ENCODE measurements at regions not wholly inside any gene's neighbourhood (a gene's known extent, or its start where the extent isn't known, plus 50 kb on each side); places are given as distances from the start of the nearest gene placed in this dataset.
A peak's percentile ranks its signal among the peaks of the same experiment; 100 is the strongest.
"Not testable (repeated sequence)": the region's sequence is repeated elsewhere in the genome, so short reads cannot be mapped to it uniquely, and the experiment has no call there.

- DNase-seq: no peak
Observed at GRCh38 chr9:15032860-15033259, 122.6 kb upstream of the FREM1 start.

GRCh38 chr9:15021146-15021545 lies 110.9 kb upstream of the FREM1 start:
- DNase-seq: no peak

- no peak for DNase-seq
Observed at GRCh38 chr9:15018096-15018637, 107.9 kb upstream of the FREM1 start.

GRCh38 chr9:15010581-15010980 lies 100.4 kb upstream of the FREM1 start:
- DNase-seq: no peak

GRCh38 chr9:15007698-15008097 lies 97.5 kb upstream of the FREM1 start:
- no peak for DNase-seq

- no peak for DNase-seq
Observed at GRCh38 chr9:14994738-14995137, 84.5 kb upstream of the FREM1 start.

- no peak for DNase-seq
Observed at GRCh38 chr9:14993901-14994554, 83.8 kb upstream of the FREM1 start.

GRCh38 chr9:14993061-14993800 lies 83.0 kb upstream of the FREM1 start:
- peak; percentile 95 for DNase-seq

- DNase-seq: peak; percentile 47
Observed at GRCh38 chr9:14992516-14992915, 82.3 kb upstream of the FREM1 start.

- DNase-seq: no peak
Observed at GRCh38 chr9:14992081-14992480, 81.9 kb upstream of the FREM1 start.

- not testable (repeated sequence) for DNase-seq
Observed at GRCh38 chr9:14990647-14991046, 80.4 kb upstream of the FREM1 start.

- DNase-seq: no peak
Observed at GRCh38 chr9:14989811-14990210, 79.6 kb upstream of the FREM1 start.

GRCh38 chr9:14989336-14989735 lies 79.1 kb upstream of the FREM1 start:
- not testable (repeated sequence) for DNase-seq

GRCh38 chr9:14987858-14988257 lies 77.6 kb upstream of the FREM1 start:
- DNase-seq: no peak

GRCh38 chr9:14985419-14985818 lies 75.2 kb upstream of the FREM1 start:
- no peak for DNase-seq

GRCh38 chr9:14983599-14983998 lies 73.4 kb upstream of the FREM1 start:
- no peak for DNase-seq

- no peak for DNase-seq
Observed at GRCh38 chr9:14981291-14981950, 71.2 kb upstream of the FREM1 start.

- DNase-seq: no peak
Observed at GRCh38 chr9:14978022-14979000, 68.1 kb upstream of the FREM1 start.

GRCh38 chr9:14967450-14968321 lies 57.5 kb upstream of the FREM1 start:
- no peak for DNase-seq

GRCh38 chr9:14962193-14962882 lies 52.1 kb upstream of the FREM1 start:
- DNase-seq: no peak

All from right forelimb (tissue), 1 donor.